HG03025 (cell line): ENCODE measurements at regions not wholly inside any gene's neighbourhood (a gene's known extent, or its start where the extent isn't known, plus 50 kb on each side); places are given as distances from the start of the nearest gene placed in this dataset.
A peak's percentile ranks its signal among the peaks of the same experiment; 100 is the strongest.
"Not testable (repeated sequence)": the region's sequence is repeated elsewhere in the genome, so short reads cannot be mapped to it uniquely, and the experiment has no call there.

Source experiments
- ATAC-seq: cut with Tn5 transposase; IDR thresholded peaks from one replicate; pipeline ENCODE4 v1.9.1; 2021; ENCODE audit warnings: mild to moderate bottlenecking, moderate library complexity; ENCODE audit not compliant: unreplicated experiment, low FRiP score

GRCh38 chr1:95733031-95733430, 499.0 kb downstream of the RWDD3 start:
- ATAC-seq, result no peak

GRCh38 chr1:95733671-95734070, 499.7 kb downstream of the RWDD3 start:
- no peak for ATAC-seq

- ATAC-seq, result no peak
Measured at GRCh38 chr1:95734560-95734959, 500.6 kb downstream of the RWDD3 start.

DNA sequence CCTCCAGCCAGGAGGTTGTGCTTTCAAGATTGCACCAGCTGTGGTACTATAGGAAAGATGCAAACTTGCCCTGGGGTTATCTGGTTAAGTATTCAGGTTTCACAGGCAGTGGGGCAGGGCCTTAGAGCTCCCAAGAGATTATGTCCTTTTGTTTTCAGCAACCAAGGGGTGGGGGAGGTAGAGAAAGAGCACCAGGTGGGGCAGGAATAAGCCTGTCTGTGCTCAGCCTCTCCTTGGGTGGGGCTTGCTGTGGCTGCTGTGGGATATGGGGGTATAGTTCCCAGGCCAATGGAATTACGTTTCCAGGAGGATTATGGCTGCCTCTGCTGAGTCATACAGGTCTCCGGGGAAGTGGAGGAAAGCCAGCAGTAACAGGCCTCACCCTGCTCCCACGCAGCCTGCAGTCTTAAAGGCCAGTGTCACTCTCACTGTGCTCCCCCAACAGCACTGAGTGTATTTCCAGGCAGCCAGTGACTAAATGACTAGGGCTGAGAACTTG, 508.6 kb downstream of the RWDD3 start:
- peak; percentile 79 for ATAC-seq

DNA sequence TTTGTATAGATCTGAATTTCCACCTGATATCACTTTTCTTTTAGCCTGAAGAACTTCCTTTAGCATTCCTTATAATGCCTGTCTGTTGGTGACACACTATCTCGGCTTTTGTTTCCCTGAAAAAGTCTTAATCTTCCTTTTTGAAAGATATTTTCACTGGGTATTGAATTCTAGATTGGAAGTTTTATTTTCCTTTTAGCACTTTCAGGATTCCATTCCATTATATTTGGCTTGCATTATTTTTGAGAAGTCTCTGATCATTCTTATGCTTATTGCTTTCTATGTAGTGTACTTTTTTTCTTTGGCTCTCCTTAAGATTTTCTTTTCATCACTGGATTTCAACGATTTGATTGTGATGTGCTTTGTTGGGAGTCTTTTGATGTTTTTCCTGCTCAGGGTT, 510.7 kb downstream of the RWDD3 start:
- no peak for ATAC-seq

DNA sequence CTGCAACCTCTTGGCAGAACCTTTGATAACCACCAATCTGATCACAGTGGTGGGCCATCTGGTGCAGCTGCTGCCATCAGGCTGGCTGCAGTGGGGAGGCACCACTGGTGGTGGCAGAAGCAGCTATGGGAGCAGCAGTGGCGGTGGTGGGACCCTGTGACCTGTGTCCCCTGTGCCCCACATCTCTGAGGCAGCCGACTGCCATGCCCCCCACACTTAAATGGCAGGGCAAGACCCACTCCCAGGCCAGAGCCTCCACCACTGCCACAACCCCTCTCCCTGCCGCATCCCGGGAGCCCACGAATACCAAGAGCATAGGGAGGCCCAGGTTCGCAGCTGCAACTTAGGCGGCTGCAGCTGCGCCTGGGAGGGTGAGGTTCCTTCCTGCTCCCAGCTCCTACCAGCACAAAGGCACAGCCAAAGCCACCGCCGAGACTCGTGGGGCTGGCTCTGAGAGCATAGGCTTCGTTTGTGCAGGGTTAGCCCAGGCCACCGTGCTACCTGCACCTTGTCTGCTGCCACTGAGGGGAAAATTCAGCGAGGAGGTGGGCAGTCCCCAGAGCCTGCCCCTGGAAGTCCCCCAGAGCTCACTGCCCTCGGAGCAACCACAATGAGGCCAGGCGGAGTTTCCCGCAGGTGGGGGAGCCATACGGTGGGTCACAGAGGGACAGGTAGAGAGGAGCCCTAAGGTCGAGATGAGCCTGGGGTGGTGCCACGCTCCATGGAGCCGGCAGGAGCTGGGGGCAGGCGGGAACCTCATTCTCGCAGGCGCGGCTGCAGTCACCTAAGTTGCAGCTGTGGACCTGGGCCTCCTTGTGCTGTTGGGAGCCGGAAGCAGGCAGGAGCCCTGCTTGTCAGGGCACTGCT, 518.7 kb downstream of the RWDD3 start:
- ATAC-seq, result no peak

- ATAC-seq, result no peak
Measured at GRCh38 chr1:95753382-95754016, 519.5 kb downstream of the RWDD3 start.

DNA sequence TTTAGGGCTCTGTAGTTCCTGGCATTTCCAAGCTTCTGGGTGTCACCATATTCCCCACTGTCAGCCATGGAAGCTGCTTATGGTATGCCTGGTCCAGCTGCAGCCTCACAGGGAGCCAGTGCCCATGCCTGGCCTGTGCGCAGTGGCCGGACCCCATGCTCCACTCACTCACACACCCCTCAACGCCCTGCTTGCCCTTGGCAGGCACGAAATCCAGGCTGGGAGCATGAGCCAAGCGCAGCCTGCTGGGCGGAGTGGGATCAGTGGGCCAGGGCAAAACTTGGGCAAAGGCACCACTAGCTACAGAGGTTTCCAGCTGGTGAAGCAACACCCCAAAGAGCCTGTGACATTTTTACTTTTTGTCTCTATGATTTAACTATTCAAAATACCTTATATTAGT, 520.4 kb downstream of the RWDD3 start:
- ATAC-seq, result no peak

GRCh38 chr1:95766036-95766435, 532.0 kb downstream of the RWDD3 start:
- no peak for ATAC-seq

GRCh38 chr1:95770581-95770980, 536.6 kb downstream of the RWDD3 start:
- ATAC-seq, result no peak

- ATAC-seq, result no peak
Measured at GRCh38 chr1:95778217-95778616, 544.2 kb downstream of the RWDD3 start.

DNA sequence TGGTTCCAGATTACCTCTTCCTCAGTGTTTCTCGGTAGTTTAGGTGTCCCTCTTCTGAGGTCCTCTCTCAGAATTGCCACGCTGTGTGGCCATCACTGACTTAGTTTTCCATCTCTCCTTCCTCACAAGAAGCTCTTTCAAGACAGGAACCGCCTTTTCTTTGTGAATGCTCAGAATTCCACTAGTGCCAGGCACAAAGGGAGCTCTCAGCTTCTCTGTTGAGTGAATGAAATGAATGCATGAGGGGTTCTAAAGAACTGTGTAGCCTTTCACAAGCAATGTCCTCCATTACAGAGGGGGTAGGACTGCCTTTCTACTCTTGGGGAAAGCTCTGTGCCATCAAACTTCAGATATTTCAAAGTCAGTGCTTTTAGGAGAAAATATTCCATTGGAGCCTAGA, 546.8 kb downstream of the RWDD3 start:
- no peak for ATAC-seq

- no peak for ATAC-seq
Measured at GRCh38 chr1:95790136-95790535, 556.1 kb downstream of the RWDD3 start.

DNA sequence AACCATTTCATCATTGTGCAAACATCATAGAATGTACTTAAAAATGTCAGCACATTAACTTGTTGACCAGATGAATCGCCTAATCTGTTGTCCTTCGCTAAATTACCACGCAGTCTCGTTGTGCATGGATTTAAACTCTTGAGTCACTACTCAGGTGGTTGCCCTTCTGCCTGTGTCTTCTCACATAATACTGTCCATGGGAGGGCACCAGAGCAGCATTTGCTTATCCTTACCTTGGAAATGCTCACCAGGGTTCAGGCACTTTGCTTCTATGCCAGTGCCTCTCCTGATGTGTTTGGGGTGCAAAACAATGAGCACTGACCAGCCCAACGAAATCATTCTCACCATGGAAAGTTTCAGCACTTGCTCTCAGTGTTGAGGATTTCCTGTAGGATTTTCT, 559.9 kb downstream of the RWDD3 start:
- ATAC-seq, result no peak

DNA sequence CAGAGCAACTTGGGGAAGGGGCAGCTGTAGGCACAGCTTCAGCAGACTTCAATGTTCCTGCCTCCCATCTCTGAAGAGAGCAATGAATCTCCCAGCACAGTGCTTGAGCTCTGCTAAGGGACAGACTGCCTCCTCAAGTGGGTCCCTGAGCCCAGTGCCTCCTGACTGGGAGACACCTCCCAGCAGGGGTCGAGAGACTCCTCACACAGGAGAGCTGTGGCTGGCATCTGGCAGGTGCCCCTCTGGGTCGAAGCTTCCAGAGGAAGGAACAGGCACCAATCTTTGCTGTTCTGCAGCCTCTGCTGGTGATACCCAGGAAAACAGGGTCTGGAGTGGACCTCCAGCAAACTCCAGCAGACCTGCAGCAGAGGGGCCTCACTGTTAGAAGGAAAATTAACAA, 563.8 kb downstream of the RWDD3 start:
- not testable (repeated sequence) for ATAC-seq

- no peak for ATAC-seq
Measured at GRCh38 chr1:95806171-95806570, 572.2 kb downstream of the RWDD3 start.

GRCh38 chr1:95809391-95809790, 575.4 kb downstream of the RWDD3 start:
- ATAC-seq, result no peak

GRCh38 chr1:95815511-95815910, 581.5 kb downstream of the RWDD3 start:
- no peak for ATAC-seq

- ATAC-seq, result no peak
Measured at GRCh38 chr1:95829556-95829955, 595.5 kb downstream of the RWDD3 start.

- ATAC-seq, result no peak
Measured at GRCh38 chr1:95832370-95832769, 598.4 kb downstream of the RWDD3 start.

GRCh38 chr1:95849439-95849838, 615.4 kb downstream of the RWDD3 start:
- ATAC-seq, result no peak

DNA sequence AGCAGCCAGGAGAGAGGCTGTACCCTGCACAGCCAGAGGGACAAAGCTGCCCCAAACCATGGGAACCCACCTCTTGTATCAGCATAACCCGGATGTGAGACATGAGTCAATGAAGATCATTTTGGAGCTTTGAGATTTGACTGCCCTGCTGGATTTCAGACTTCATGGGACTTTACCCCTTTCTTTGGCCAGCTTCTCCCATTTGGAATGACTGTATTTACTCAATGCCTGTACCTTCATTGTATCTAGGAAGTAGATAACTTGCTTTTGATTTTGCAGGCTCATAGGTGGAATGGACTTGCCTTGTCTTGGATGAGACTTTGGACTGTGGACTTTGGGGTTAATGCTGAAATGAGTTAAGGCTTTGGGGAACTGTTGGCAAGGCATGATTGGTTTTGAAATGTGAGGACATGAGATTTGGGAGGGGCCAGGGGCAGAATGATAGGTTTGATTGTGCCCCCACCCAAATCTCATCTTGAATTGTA, 616.2 kb downstream of the RWDD3 start:
- ATAC-seq, result no peak
